HEK293T (cell line): ENCODE measurements at regions not wholly inside any gene's neighbourhood (a gene's known extent, or its start where the extent isn't known, plus 50 kb on each side); places are given as distances from the start of the nearest gene placed in this dataset.

ENCODE experiments used
- CTCF ChIA-PET: fragments of 350-600 bp; formaldehyde crosslinking; extraction: SDS; loops from one replicate; lab custom pipeline; 2021; ENCODE audit warnings: antibody characterized with exemption, inconsistent platforms; lab: Yijun Ruan, JAX
- POLR2A ChIA-PET: fragments of 350-600 bp; formaldehyde crosslinking; extraction: SDS; loops from one replicate; lab custom pipeline; 2020; ENCODE audit warnings: antibody characterized with exemption, inconsistent platforms; lab: Yijun Ruan, JAX
- DNase-seq: peaks from one replicate; pipeline ENCODE4 v3.0.0; 2012; ENCODE audit warnings: mixed read lengths; ENCODE audit errors: extremely low spot score
- ARNT ChIP-seq: fragments of 450-650 bp; IDR thresholded peaks from 2 replicates; pipeline ENCODE4 v1.6.1; 2017; ENCODE audit warnings: mild to moderate bottlenecking
- BHLHE40 ChIP-seq: fragments of 450-650 bp; IDR thresholded peaks from 2 replicates; pipeline ENCODE4 v1.6.1; 2016; ENCODE audit warnings: mild to moderate bottlenecking, moderate library complexity, borderline replicate concordance
- CTBP1 ChIP-seq: fragments of 450-650 bp; IDR thresholded peaks from 2 replicates; pipeline ENCODE4 v1.6.1; 2016; ENCODE audit warnings: borderline replicate concordance
- ELF4 ChIP-seq: fragments of 450-650 bp; IDR thresholded peaks from 2 replicates; pipeline ENCODE4 v1.6.1; 2017; ENCODE audit warnings: antibody characterized with exemption
- FOXA1 ChIP-seq: fragments of 450-650 bp; IDR thresholded peaks from 2 replicates; pipeline ENCODE4 v1.6.1; 2016; ENCODE audit warnings: mild to moderate bottlenecking
- FOXK2 ChIP-seq: fragments of 450-650 bp; IDR thresholded peaks from 2 replicates; pipeline ENCODE4 v1.6.1; 2016; ENCODE audit warnings: mild to moderate bottlenecking
- FOXM1 ChIP-seq: fragments of 450-650 bp; IDR thresholded peaks from 2 replicates; pipeline ENCODE4 v1.6.1; 2017; ENCODE audit warnings: mild to moderate bottlenecking, borderline replicate concordance
- HDGF ChIP-seq: fragments of 450-650 bp; IDR thresholded peaks from 2 replicates; pipeline ENCODE4 v1.6.1; 2017; ENCODE audit warnings: antibody characterized with exemption, borderline replicate concordance
- L3MBTL2 ChIP-seq: fragments of 450-650 bp; conservative IDR thresholded peaks from 2 replicates; pipeline ENCODE4 v1.6.1; 2016; ENCODE audit warnings: mild to moderate bottlenecking
- LEF1 ChIP-seq: fragments of 450-650 bp; IDR thresholded peaks from 2 replicates; pipeline ENCODE4 v1.6.1; 2017; ENCODE audit warnings: mild to moderate bottlenecking, borderline replicate concordance
- NFRKB ChIP-seq: fragments of 450-650 bp; IDR thresholded peaks from 2 replicates; pipeline ENCODE4 v1.6.1; 2016; ENCODE audit warnings: mild to moderate bottlenecking, moderate library complexity
- SP1 ChIP-seq: fragments of 450-650 bp; IDR thresholded peaks from 2 replicates; pipeline ENCODE4 v1.6.1; 2017
- SUZ12 ChIP-seq: fragments of 450-650 bp; IDR thresholded peaks from 2 replicates; pipeline ENCODE4 v1.6.1; 2016; ENCODE audit warnings: mild to moderate bottlenecking
- TARDBP ChIP-seq: fragments of 450-650 bp; IDR thresholded peaks from 2 replicates; pipeline ENCODE4 v1.6.1; 2016
- ZNF384 ChIP-seq: fragments of 450-650 bp; IDR thresholded peaks from 2 replicates; pipeline ENCODE4 v1.6.1; 2016
- TF ChIP-seq, protein P1 (sequence below): fragments of 450-650 bp; IDR thresholded peaks from 2 replicates; pipeline ENCODE4 v1.6.1; 2016

DNA sequence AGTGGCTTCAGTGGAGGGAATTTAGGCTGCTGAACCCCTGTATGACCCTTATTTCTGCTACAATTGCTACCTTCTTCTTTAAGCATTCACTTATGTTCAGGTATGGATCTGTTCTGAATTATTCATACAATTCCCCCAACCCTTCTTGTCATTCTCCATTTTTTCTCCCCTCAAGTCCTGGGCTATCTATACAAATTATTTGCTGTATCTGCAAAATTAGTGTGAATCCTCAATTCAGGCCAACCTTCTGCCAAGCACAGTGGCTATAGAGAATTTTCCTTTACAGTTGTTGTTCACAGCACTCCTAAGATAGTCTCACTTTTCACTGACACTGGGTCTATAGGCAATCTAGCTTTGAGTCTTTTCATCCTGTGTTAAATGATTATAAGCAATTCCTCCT lies 119.2 kb upstream of the CNTN1 start:
- ChIA-PET POLR2A (no interaction called here), CTCF (no interaction called here)
- DNase-seq: no peak
- no peak for TF ChIP-seq FOXK2

DNA sequence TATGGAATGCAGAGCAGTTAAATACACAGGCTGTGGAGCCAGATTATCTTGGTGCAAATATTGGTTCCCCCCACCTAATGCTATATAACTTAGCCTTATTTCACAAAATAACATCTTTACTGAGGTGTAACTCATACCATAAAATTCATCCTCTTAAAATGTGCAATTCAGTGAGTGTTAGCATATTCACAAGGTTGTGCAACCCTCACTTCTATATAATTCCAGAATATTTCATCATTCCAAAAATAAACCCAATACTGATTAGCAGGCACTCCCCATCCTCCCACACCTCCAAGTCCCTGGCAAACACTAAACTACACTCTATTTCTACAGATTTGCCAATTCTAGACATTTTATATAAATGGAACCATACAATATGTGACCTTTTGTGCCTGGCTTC lies 116.3 kb upstream of the CNTN1 start:
- ChIA-PET CTCF (no interaction called here), POLR2A (no interaction called here)
- DNase-seq: no peak
- TF ChIP-seq SUZ12 (no peak), ARNT (no peak), ELF4 (no peak), HDGF (no peak), TARDBP (no peak), FOXA1 (no peak), LEF1 (no peak), ZNF384 (no peak), CTBP1 (no peak), FOXK2 (no peak), BHLHE40 (no peak), FOXM1 (no peak), L3MBTL2 (no peak), NFRKB (no peak)
- TF ChIP-seq, protein P1, sequence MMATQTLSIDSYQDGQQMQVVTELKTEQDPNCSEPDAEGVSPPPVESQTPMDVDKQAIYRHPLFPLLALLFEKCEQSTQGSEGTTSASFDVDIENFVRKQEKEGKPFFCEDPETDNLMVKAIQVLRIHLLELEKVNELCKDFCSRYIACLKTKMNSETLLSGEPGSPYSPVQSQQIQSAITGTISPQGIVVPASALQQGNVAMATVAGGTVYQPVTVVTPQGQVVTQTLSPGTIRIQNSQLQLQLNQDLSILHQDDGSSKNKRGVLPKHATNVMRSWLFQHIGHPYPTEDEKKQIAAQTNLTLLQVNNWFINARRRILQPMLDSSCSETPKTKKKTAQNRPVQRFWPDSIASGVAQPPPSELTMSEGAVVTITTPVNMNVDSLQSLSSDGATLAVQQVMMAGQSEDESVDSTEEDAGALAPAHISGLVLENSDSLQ: no peak

DNA sequence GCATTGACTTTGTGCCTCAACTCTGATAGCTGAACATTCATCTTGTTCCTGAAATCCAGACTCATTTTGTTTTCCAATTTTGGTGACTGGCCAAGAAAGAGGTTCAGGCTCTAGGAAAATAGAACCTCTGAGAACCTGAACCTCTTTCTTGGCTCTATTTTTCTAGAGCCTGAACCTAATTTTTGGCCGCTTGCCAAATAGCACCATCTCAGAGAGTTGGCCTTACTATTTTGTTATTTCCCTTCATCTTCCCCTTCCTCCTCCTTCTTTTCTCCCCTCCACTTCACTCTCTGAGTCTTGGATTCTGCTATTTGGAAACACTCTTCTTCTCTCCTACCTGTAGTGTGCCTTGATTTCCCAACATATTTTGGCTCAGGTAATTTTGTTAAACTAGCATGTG lies 114.4 kb upstream of the CNTN1 start:
- TF ChIP-seq SUZ12 (no peak), ZNF384 (no peak), ARNT (no peak), FOXK2 (no peak), ELF4 (no peak), NFRKB (no peak), HDGF (no peak), CTBP1 (no peak), BHLHE40 (no peak), TARDBP (no peak), SP1 (no peak), LEF1 (no peak), FOXA1 (no peak), L3MBTL2 (no peak), FOXM1 (no peak)
- TF ChIP-seq, protein P1: no peak
- no peak for DNase-seq
- ChIA-PET POLR2A (no interaction called here), CTCF (no interaction called here)

DNA sequence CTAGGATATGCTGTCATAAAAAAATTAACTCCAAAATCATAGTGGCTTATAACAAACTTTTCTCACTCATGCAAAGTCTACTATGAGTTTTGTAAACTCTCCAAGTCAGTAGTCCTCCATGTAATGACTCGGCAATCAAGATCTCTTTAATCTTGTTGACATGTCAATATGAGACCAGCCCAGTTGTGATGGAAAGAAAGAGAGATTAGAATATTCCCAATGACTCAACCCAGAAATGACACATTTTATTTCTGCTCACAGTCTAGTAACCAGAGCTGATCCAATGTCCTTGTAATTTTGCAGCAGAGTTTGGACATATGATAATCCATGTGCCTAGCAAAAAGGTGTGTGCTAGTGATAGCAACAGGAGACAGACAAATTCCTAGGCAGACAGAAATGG lies 112.6 kb upstream of the CNTN1 start:
- CTCF ChIA-PET: no interaction called here
- POLR2A ChIA-PET: no interaction called here
- TF ChIP-seq SP1: no peak
- no peak for TF ChIP-seq ELF4
- TF ChIP-seq CTBP1: no peak
- no peak for TF ChIP-seq NFRKB
- TF ChIP-seq TARDBP: no peak
- no peak for TF ChIP-seq ARNT
- TF ChIP-seq LEF1: no peak
- TF ChIP-seq FOXA1: no peak
- TF ChIP-seq SUZ12: no peak
- TF ChIP-seq HDGF: no peak
- DNase-seq: no peak

DNA sequence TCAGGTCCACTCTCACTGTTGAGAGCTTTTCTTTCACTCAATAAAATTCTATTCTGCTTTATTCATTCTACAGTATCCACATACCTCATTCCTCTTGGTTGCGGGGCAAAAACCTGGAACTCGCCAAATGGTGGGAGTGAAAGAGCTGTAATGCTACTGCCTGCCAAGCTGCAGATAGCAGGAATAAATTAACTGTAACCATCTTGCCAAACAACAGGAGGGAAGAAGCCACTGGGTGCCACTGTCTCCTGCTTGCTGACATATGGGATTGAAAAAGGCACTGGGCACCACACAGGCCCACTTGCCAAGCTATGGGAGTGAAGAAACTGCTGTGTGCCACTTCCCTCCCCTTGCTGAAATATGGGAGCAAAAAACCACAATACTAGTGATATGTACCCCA lies 111.9 kb upstream of the CNTN1 start:
- TF ChIP-seq, protein P1: no peak
- no peak for TF ChIP-seq ARNT
- DNase-seq: no peak
- ChIA-PET POLR2A (no interaction called here), CTCF (no interaction called here)

DNA sequence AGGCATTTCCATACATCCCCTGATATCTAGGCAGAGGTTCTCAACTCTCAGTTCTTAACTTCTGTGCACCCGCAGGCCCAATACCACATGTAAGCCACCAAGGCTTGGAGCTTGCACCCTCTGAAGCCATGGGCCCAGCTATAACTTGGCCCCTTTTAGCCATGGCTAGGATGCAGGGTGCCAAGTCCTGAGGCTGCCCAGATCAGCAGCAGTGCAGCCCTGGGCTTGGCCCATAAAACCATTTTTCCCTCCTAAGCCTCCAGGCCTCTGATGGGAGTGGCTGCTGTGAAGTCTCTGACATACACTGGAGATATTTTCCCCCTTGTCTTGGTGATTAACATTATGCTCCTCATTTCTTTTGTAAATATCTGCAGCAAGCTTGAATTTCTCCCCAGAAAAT lies 110.3 kb upstream of the CNTN1 start:
- POLR2A ChIA-PET: no interaction called here

DNA sequence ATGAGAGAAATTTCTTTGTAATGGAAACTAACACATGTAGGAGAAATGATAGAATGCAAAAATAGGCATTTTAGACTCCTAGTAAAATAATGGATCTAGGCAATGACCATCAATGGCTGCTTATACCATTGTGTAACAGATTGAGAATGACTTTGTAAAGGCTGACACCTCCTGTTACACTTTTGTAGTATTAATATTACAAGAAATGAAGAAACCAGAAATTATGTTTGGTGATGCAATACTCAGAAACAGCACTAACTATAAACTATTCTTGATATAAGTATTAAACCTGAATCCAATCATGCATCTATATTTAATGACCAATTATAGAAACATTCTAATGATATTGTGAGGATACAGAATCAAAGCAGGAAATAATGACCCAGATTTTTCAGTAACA lies 108.5 kb upstream of the CNTN1 start:
- TF ChIP-seq FOXM1 (no peak), CTBP1 (no peak), NFRKB (no peak), SUZ12 (no peak), FOXK2 (no peak)
- no peak for DNase-seq
- ChIA-PET CTCF (no interaction called here), POLR2A (no interaction called here)

More for the DNA sequence above, 110.3 kb upstream of the CNTN1 start:
- CTCF ChIA-PET: no interaction called here
- no peak for TF ChIP-seq BHLHE40
- no peak for TF ChIP-seq NFRKB
- TF ChIP-seq FOXA1: no peak
- no peak for TF ChIP-seq ARNT
- TF ChIP-seq ZNF384: no peak
- TF ChIP-seq ELF4: no peak
- TF ChIP-seq L3MBTL2: no peak
- no peak for TF ChIP-seq SP1
- TF ChIP-seq LEF1: no peak
- no peak for TF ChIP-seq CTBP1
- no peak for TF ChIP-seq TARDBP
- TF ChIP-seq SUZ12: no peak
- no peak for TF ChIP-seq FOXK2
- TF ChIP-seq HDGF: no peak
- no peak for TF ChIP-seq FOXM1
- DNase-seq: no peak
